LHCN-M2 (cell line): ENCODE measurements at regions not wholly inside any gene's neighbourhood (a gene's known extent, or its start where the extent isn't known, plus 50 kb on each side); places are given as distances from the start of the nearest gene placed in this dataset.

Experiments
- DNase-seq: peaks from one replicate; pipeline ENCODE4 v3.0.0-alpha.2; 2012; ENCODE audit warnings: low read depth

DNA sequence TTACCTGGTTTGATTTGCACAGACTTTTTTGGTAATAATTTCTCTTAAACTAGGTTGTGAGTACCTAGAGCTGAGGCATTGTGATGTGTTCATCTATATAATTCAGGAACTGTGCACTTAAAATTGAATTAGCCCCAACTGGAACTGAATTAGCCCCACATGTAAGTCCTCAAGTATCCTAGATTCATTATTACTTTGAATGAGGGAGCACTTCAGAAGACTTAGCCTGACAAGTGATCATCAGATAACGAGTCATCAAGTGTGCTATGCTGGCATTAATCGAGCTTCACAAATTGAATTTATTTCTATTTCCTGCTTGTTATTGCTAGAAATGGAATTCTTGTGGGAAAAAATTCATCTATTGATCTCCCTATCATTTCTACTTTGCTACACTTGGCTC is 323.4 kb upstream of the SEMA3D start:
- DNase-seq: no peak

DNA sequence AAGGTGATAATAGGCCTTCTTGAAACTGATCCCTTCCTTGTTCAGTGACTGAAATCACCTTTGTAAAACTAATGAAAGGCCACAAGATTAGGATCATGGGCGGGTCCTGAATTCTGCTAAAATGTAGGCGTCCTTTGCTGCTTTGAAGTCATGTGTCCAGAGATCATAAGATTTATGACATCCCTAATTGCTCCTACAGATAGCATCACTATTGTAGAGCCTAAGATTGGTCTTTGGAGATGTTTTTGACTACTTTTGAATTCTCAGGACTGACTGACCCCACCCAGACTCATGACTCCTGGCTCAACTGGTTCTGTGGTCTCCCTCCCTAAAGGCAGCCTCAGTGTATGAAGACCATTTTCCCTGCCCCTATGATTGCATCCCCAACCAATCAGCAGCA is 322.6 kb upstream of the SEMA3D start:
- DNase-seq: no peak

DNA sequence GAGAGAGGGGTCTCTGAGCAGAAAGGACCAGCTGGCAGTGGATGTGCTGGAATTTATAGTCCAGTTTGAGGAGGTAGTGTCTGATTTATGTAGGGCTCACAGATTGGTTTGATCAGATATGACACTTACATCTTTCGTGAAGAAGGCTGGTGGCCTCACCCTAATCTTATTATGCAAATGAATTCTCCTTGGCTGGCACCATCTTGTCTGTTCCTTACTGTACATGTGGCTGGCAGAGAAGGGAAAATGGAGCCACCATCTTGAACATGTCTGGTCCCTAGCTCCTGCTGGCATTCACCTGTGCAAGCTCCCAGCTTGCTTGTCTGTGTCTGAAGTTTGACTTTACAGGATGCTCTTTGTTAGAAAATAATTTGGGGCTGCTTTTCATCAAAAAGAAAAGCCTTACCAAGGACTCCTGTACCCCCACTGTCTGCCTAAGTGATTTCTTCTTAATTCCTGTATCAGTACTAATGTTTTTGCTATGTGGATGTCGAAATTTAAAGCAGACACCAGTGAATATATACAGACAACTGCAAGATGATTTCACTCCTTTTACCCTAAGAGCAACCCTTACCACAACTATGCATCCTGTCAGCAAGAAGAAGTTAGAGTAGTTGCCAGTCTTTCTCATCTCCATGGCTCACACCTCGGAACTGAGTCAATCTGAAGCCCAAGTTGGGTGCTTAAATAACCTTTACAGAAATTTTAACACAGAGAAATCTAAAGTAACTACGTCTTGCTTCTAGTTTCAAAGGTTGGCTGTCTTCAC is 322.0 kb upstream of the SEMA3D start:
- no peak for DNase-seq

DNA sequence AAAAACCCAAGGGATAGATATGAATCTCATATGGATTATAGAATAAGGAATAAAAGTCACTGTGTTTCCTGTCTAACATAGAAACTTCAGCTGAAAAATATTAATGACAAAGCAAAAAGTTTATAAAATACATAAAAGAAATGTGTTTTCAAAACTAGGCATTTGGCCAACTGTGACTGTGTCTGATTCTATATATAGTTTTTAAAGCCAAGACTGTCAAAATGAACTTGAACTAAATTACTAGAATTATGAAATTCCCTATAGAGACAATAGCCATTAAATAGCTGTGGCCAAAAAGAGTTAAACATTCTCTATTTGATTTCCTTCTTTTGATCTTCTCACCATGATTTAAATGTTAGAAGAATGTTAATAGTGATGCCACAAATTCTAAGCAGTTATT is 311.2 kb upstream of the SEMA3D start:
- no peak for DNase-seq

DNA sequence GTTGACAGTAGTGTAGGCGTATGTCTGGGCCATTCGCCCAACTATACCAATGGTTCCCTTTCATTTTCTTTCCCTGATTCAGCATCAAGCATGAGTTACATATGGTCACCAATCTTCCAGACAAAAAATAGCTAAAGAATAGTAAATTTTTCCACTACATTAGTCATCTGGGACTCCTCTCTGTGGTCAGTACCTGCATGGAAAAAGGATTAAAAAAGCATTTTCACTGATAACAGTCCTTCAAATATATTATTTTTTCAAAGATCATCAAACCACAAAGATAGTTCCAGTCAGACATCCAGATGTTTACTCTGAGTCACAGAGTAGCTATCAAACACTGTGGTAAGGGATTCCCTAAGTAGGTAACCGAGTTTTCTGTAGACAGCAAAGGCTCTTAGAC is 302.6 kb upstream of the SEMA3D start:
- DNase-seq: no peak

DNA sequence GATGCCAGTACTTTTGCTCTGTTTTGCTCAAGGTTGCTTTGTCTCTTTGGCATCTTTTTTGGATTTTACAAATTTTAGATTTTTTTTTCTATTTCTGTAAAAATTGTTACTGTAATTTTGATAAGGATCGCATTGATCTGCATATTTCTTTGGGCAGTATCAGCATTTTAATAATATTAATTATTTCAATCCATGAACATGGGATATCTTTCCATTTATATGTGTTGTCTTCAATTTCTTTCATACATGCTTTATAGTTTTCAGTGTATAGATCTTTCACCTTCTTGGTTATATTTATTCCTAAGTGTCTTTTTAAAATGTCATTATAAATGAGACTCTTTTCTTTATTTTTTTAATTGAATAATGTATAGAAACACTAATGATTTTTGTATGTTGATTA is 301.6 kb upstream of the SEMA3D start:
- DNase-seq: no peak

DNA sequence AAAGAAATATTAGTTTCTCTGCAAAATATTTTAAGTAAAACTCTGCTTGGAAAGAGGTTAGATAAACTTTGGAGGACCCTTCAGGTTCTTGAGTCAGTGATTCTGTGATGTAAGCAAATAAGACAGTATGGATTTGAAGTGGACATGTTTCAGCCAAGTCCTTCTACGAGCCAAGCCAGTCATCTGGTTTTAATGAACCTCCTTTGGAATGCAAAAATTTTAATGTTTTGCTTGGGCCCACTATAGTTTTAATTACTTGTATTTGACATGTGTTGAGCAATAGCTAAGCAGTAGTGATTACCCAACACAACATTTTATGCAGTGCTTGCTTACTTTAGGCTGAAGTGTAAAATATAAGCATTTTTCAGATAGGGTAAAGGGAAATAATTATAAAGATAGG is 296.3 kb upstream of the SEMA3D start:
- no peak for DNase-seq

DNA sequence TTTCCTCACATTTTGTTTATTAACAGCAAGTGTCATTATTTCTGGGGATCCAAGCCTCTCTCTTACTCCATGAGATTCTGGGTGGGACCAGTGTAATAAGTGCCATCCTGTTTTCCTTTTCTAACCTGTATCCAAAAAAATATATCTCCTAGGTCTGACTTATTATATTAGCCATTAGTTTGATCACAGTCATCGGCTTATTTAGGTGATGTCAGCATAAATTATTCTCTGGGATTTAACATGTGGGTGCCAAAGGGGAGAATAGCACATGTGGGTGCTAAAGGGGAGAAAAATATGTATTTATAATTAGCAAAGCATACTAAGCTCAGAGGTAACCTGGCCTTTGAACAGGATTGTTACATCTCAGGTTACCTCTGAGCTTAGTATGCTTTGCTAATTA is 293.8 kb upstream of the SEMA3D start:
- no peak for DNase-seq

DNA sequence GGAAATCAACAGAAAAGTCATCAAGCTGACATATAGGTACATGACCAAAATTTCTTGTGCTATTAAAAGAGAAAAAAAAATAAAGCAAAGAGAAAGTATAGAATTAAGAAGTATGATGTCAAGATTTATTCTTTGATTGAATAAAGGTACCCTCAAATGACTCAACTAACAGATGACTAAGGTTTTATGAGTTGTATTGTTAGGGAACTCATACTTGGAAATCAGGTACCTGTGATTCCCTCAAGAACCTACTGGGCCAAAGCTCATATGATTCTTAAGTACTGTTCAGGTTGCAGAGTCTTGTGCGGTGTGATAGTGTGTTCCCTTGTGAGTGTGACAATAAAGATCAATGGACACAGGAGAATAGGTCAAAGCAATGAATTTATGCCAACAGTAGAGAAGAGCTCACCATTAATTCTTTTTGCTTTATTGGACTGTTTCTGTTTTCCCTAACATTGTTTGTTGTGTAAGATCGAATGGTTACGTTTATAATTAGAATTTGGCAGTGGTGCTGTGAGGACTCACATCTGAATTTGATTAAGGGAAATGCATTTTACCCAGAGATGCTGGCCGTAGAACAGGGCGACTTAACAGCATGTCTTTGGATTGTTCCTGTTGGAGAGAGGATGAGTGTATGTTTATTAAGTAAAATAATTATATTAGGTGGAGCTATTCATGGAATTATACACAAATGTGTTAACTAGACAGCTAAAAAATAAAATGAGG is 293.2 kb upstream of the SEMA3D start:
- DNase-seq: no peak

- DNase-seq: no peak
These were observed 291.7 kb upstream of the SEMA3D start for GRCh38 chr7:85478530-85478929.

GRCh38 chr7:85475476-85475875 is 288.6 kb upstream of the SEMA3D start:
- DNase-seq: no peak

DNA sequence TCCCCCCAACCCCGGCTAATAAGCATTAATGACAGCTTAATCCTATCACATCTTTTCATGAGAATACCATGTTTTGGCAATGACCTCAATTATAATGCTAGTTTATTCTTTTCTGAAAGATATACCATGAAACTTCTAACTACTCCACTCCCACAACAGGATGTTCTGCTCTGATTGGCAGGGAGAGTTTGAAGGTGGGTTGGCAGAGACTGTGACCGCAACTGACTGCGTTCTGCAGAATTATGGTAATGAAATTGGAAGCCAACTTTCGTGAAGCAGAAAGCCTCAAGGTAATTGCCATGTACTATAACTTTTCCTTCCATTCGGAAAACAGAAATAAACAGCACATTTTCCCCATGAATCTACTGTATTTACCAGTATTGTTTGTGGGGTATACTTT is 288.2 kb upstream of the SEMA3D start:
- no peak for DNase-seq

DNA sequence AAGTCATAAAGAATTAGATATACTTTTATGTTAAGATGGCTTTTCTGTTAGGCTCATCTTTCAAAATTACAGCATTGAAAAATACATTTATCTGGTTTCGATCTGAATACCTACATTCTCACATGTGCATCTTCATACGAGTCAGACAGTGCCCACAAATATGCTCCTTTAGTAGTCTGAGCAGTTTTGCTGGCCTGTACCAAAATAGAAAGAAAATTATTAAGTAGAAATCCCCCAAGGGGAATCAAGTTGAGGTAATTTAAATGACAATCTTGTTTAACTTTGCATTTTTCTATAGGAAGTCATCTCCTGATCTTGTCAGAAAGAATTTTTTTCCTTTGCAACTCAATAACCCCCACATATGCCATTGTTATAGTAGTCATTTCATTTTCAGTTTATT is 287.4 kb upstream of the SEMA3D start:
- DNase-seq: no peak

- no peak for DNase-seq
These were observed 284.9 kb upstream of the SEMA3D start for GRCh38 chr7:85471740-85472139.

DNA sequence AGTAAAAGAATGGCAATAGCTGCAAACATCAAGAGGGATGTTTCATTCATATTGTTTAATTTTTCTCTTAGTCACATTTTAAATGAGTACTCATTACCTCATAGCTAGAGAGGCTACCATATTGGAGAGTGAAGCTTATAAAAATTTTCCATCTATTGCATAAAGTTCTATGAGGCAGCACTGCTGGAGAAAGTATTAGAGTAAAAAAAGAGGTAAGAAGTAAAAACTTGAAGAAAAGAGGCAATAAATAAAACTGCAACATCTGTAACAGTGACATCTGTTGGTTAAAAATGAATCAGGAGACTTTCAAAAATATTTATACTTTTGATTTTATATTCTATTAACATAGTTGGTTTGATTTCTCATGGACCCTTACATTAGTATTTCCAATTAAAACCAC is 284.5 kb upstream of the SEMA3D start:
- DNase-seq: no peak

- no peak for DNase-seq
These were observed 282.7 kb upstream of the SEMA3D start for GRCh38 chr7:85469446-85470010.

DNA sequence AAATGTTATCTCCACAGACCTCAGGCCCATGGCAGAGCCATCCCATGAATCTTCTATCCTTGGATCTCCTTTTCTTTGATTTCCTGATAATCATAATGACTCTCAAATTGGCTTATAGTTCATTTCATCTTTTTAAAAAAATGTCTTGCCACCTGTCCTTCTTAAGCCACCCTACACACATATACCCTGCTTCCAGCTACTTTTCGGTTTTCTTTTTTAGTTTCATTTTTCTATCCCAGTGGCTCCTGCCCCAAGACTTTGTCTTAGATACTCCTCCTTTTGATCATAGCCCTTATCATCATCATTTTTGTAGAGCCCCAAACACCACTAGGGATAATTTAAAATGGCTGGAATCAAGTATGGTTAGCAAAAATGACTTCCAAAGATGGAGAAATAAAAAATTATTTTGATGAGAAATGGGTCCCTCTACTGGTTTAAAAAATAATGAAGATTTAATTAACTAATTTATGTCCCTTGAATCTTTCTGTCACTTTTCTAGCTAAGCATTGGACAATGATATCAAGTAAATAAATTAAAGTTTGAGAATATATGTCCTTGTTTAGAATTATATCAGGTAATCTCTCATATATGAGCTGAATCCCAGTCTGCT is 277.3 kb upstream of the SEMA3D start:
- no peak for DNase-seq

DNA sequence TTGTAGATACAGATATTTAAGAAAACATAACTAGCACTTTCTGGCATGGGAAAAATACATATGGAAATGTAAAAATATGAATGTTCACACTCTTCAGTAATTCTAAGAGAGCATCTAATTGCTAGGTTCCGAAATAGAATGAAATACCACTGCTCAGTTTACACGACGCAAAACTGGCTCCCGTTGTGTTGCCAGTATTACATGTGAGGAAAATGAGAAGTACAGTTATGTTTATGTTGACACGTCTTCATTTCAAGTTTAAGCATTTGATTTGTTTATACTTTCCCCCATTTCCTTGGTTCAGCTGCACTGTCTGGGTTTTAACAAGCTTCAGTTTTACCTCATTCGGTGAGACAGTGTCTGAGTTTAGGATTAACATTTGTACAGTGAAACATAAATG is 275.8 kb upstream of the SEMA3D start:
- DNase-seq: no peak

GRCh38 chr7:85457911-85458310 is 271.1 kb upstream of the SEMA3D start:
- no peak for DNase-seq

DNA sequence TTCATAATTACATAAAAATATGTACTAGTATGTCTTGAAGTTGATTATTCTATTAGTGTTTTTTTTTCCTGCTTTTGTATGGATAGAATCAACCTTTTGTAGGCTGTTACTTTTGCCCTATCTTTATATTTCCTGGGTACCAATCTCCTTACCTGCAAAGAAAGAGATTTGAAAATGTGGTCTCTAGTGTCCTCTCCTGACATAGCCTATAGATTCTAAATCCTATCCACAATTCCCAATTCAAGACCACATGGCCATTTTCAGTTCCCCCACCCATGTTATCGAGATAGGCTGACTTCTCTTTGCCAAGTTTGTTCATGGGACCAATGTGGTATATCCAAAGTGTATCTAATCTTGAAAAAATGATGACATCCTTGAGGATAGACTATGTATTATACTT is 269.4 kb upstream of the SEMA3D start:
- DNase-seq: no peak

GRCh38 chr7:85454904-85455303 is 268.0 kb upstream of the SEMA3D start:
- no peak for DNase-seq

- no peak for DNase-seq
These were observed 265.8 kb upstream of the SEMA3D start for GRCh38 chr7:85452674-85453073.

DNA sequence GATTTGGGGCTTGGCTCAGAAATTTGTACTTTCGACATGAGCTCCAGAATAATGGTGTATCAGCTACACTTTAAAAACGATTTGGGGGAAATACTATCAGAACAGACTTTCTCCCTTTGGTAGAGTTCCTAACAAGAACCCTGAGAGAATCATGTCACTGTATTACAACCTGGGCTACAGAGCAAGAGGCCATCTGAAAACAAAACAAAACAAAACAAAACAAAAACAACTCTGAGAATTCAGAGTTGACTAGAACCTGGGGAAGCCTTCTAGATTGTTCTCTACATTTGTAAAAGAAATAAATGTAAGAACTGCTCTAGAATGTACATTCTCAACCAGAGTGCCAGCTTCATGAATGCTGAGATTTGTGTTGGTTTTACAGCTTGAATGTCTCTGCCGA is 262.6 kb upstream of the SEMA3D start:
- DNase-seq: no peak
